Loucy (cell line): ENCODE measurements at regions not wholly inside any gene's neighbourhood (a gene's known extent, or its start where the extent isn't known, plus 50 kb on each side); places are given as distances from the start of the nearest gene placed in this dataset.

ENCODE experiments used
- EZH2phosphoT487 ChIP-seq: fragments of 200-600 bp; IDR thresholded peaks from 2 replicates; pipeline ENCODE4 v1.6.1; 2018; ENCODE audit warnings: antibody characterized with exemption, mild to moderate bottlenecking, moderate library complexity, borderline replicate concordance
- TF ChIP-seq, protein P1 (sequence below): fragments of 200-600 bp; sonication (generic); conservative IDR thresholded peaks from 2 replicates; pipeline ENCODE4 v1.5.1; 2014; ENCODE audit warnings: mild to moderate bottlenecking, antibody characterized with exemption, low read length

DNA sequence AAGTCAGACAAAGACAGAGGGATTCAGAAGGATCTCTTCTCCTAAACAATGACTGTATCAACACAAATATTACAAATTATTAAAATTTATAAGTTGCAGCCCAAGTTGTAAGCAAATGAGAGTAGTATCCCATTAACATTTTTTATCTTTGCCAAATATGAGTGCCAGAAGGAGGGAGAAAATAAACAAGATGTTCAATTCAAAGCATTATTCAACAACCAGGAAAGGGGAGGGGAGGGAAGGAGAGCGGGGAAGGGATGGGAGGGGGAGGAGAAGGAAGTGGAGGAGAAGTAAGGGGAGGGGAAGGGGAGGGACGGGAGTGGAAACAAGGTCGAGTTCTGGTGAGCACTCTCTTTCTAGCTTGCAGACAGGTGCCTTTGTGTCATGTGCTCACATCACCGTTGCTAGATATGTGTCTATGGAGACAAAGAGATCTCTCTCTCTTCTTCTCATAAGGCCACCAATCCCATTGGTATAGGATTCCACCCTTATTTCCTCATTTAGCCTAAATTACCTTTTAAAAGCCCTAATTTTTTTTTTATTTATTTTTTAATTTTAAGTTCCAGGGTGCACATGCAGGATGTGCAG, 679.6 kb upstream of the CHAC2 start:
- TF ChIP-seq, protein P1, sequence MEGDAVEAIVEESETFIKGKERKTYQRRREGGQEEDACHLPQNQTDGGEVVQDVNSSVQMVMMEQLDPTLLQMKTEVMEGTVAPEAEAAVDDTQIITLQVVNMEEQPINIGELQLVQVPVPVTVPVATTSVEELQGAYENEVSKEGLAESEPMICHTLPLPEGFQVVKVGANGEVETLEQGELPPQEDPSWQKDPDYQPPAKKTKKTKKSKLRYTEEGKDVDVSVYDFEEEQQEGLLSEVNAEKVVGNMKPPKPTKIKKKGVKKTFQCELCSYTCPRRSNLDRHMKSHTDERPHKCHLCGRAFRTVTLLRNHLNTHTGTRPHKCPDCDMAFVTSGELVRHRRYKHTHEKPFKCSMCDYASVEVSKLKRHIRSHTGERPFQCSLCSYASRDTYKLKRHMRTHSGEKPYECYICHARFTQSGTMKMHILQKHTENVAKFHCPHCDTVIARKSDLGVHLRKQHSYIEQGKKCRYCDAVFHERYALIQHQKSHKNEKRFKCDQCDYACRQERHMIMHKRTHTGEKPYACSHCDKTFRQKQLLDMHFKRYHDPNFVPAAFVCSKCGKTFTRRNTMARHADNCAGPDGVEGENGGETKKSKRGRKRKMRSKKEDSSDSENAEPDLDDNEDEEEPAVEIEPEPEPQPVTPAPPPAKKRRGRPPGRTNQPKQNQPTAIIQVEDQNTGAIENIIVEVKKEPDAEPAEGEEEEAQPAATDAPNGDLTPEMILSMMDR, result no peak
- TF ChIP-seq EZH2phosphoT487, result no peak
